ENCODE measurements at regions not wholly inside any gene's neighbourhood (a gene's known extent, or its start where the extent isn't known, plus 50 kb on each side); places are given as distances from the start of the nearest gene placed in this dataset.

DNA sequence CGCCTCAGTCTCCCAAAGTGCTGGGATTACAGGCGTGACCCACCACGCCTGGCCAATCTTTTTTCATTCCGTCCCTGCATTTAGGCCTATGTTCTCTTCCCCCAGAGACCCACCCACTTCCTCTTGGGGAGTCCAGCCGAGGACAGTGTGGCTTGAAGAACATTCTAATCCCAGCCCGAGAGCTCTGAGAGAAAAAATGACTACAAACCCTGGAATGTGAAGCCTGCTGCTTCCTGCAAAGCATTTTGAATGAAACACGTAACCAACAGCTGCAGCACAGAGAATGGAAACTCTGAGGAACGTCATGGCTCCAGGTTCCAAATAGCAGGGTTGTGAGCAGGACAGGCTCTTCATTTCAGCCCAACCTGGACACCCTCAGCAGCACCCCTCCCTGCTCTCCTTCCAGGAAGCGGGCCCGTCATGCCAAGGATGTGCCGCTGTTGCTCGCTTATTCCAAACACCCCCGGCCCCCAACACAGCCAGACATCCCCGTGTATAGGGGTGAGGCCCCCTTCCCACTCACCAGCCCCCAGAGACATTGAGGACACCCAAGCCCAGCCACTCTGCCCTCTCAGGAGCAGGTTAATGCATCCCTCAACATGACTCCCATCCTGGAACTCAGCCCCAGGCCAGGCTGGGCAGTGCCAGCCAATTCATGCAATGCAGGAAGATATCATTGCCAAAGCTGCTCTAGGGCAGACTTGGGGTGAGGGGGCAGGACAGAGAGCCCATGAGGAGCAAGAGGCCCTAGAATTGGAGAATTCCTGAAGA, 139.8 kb downstream of the ZFP36L2 start:
- peak; percentile 90 for DNase-seq (ENCODE audit: low spot score)

DNA sequence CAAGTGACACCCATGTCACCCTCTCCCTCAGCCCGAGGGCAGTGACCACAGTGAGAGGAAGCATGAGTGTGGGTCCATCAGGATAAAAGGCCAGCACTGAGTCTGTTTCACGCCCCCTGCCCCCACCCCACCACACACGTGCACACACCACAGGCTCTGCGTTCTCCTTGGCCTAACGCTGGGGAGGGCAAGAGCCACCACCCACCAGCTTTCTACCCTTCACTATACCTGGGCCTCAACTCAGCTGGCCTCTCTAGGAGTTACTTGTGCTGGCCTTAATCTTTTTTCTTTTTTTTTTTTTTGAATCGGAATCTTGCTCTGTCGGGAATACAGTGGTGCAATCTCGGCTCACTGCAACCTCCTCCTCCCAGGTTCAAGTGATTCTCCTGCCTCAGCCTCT, 140.5 kb downstream of the ZFP36L2 start:
- DNase-seq (ENCODE audit: low spot score): no peak

DNA sequence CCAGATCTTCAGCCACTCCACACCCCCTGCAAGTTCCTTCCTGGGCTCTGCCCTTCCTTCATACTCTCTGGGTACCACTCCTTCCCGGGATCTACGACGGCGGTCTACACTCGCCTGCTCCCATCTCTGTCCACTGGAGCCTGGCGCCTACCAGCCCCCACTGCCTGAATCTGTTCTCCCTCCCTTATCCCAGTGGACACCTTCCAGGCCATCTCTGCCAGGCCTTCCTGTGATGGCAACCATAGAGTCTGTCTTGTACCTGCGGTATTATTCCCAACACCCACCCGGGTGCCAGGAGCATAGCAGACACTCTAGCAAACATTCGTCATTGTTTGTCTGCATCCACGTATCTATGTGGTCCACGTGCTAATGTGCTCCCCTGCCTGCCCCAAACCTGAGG, 140.9 kb downstream of the ZFP36L2 start:
- DNase-seq (ENCODE audit: low spot score): no peak

DNA sequence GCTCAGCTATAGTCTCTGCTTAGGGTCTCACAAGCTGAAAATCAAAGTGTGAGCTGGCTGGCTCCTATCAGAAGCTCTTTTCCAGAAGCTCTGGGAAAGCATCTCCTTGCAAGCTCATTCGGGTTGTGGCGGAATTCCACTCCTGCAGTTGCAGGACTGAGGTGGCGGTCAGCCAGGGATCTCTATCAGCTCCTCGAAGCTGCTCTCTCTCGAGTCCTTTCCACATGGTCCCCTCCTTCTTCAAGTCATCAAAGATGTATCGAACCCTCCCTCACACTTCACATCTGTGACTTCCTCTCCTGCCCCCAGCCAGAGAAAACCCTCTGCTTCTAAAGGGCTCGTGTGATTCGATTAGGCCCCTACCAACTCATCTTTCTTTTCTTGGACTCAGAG, 141.7 kb downstream of the ZFP36L2 start:
- DNase-seq (ENCODE audit: low spot score): no peak

DNA sequence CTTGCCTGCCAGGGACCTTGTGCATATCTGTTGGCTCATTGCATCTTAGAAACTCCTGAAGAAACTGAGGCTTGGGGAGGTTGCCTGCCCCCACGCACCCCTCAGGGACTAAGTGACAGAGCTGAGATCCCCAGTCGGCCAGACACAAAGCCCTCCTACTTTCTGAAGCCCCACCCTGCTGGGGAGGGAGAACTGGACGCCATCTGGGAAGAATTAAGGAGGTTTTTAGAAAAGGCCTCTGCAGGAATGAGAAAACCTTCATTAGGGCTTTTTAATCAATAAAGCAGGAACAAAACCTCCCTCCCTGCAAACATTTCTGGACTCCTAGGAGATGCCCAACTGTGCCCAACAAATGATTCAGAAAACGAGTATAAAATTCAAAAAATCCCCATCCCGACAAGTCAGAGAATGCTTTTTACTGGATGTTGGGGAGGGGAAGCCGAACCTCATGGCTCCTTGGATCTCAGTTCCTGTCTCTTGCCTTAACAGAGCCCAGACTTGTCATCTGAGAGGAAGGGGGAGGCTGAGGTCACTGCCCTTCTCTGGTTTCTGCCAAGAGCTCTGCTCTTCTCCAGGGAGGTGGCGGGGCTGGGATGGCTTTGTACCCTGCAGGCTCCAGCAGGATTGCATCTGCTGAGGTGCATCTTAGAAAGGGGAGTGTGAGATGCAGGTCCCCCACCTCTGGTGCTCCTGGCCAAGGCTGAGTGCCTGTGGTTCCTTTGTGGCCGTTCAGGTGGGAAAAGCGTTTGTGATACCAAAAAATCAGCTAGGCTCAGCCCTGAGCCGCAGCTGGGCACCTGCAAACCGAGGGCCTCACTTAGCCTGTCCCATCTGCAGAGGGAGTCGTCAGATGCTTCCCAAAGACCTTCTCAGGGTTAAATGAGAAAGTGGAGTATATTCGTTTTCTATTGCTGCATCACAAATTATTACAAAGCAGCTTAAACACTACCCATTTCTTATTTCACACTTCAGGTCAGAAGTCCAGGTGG, 142.4 kb downstream of the ZFP36L2 start:
- DNase-seq (ENCODE audit: low spot score): peak; percentile 74

DNA sequence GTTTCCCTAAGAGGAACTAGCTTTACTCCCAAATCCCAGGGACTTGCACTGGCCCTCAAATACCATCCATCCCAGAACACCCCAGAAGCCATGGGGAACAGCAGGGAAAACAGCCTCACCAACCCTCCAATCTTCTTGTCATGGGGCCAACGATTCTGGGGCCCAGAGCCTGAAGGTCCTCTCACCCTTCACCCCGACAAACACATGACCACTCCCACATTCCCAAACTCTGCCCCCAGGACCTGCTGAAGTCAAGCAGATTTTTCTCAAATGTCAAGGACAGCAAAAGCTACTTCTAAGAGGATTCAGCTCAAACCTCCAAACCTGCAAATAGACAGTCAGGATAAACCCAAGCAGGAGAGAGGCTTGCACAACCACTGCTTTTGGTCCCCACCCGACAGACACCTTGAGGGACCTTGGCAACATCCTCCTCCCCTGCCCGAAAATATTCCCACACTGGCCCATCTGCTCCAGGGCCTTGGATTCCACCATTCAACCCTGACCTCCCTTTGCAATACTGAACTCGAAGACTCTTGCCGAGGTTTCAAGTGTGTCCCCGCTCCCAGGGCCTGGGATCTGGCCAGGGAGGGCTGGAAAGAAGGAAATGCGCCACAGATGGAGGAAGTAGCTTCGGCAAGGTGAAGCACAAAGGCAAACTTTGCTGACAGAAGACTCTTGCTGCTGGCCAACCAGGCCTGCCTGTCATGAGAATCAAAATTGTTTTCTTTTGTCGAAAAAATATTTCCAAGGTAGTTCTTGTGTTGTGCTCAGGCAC, 143.3 kb downstream of the ZFP36L2 start:
- no peak for DNase-seq (ENCODE audit: low spot score)

DNA sequence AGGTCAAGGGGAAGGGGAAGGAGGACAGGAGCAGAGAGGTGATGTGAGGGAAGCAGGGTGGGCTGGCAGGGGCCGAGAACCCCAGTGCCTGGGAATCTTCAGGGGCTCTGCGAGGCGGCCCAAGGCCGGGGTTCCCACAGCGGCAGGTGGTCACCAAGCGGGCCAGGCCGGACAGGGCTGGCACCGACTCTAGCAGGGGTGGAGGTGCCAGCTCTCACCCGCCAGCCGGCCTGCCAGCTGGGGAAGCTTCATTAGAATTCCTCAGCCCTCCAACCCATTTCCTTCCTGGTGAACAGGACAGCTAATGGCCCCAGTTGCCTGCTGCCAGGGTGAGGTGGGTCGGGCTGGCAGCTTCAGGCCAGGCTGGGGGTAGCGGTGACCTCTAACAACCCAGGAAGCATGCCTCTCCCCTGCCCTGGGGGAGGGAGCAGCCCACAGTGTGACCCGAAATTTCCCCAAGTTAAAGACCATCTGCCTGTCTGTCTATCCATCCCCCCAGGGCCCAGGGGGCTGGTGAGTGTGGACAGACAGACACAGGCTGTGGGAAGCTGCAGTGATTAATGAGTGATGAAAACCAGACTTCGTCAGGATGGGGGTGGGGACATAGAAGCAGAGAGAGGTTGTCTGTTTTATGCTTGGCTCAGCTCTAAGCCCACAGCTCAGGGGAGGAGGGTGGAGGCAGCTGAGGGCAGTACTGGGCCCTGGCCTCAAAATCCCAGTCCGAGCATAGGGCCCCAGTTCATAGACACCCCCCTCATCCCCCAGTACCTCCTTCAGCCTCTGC, 144.1 kb downstream of the ZFP36L2 start:
- peak; percentile 57 for DNase-seq (ENCODE audit: low spot score)

DNA sequence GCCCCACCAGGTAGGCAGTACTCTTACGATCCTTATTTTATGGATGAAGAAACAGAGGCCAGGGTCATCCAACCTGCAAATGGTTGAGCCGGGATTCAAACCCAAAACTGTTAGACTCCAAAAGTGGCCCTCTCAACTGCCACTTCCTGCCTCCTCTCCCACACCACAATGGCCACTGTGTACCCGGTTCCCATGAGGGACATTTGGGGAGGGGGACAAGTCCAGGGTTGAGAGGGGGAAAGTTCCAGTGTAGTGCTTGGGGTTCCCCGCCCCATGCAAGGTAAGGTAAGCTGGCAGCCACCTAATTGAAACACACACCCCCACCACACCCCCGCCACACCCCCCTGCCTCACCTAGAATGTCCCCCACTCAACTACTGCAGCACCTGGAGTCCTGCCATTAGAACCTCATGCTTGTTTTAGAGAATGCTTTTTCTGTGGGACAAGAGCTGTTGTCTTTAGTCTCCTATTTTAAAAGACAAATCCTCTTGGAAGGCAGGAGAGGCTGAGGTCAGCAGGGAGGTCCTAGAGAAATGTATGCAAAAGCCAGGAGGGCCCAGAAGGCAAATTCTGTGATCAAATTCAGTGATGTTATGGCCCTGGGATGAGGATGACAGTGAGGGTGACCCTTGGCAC, 145.2 kb downstream of the ZFP36L2 start:
- no peak for DNase-seq (ENCODE audit: low spot score)

DNA sequence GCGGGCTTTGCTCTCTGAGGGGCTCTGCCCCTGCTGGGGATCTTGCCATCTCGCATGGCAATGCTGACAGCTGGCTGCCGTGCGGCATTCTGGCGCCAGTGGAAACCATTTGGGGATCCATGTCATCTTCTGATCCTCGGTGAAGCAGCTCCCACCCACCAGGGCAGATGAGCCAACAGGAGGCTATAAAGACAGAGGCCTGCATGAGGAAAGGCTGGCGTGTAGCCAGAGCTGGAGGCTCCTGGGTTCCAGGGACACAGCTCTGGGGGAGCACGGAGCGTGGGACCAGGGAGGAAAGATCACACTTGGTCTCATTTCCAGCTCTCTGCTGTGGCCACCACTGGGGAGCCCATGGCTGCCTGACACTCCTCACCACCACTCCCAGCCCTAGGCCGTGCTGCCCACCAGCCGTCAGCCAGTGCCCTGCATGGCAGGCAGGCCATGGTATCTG, 145.8 kb downstream of the ZFP36L2 start:
- no peak for DNase-seq (ENCODE audit: low spot score)

DNA sequence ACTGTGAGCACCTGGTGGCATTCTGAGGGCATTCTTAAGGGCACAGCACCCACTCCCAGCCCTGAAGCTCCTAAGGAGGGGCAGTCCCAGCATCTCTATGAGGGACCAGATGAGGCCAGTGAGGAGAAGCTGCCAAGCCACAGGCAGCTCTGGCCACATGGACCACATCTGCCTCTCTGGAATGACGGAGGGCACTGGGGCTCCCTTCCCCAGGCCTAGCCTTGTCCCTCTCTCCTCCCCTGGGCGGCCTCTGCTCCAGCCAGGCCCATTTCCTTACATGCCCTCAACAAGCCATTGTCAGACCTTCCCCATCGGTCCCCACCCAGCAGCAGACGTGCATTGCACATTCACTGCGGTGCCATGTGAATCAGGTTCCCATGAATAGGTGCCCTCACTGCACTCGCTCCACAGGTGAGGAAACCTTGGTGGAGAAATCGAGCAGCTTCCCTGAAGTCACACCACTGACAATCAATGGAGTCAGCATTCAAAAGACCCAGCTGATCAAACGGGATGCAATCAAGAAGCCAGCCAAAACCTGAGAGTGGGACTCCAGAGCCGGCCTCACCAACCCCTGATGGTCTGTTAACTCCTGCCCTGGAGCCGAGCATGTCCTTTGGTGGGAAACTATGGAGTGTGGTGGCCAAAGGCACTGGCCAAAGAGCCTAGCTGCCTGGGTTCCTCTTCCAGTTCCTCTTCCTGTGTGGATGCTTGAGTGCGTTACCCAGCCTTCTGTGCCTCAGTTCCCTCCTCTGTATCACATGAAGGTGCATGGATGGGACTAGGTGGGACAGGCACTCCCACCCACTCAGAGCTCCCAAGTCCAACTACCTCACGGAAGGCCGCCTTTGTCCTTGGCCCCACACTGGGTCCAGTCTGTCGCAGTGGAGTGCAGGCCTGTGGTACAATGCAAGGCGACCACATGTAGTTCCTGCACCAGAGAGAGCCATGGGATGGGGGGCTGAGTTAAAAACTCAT, 147.3 kb downstream of the ZFP36L2 start:
- no peak for DNase-seq (ENCODE audit: low spot score)

DNA sequence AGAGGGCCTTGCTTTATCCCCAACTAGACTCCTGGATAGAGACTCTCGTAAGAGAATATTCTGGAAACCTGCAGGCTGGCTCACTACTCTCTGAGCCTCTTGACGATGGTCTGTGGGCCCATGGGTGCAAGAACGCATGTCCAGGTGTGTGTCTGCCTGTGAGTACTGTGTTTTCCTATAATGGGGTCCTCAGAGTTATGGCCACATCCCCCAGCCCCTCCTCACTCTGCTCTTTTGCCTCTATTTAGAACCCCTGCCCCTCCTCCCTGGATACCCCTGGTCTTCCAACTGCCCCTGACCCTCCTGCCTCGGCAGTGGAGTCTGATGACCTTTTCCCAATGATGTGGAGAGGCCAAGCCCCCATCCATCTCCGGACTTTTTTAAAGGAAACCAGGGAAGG, 148.1 kb downstream of the ZFP36L2 start:
- no peak for DNase-seq (ENCODE audit: low spot score)

DNA sequence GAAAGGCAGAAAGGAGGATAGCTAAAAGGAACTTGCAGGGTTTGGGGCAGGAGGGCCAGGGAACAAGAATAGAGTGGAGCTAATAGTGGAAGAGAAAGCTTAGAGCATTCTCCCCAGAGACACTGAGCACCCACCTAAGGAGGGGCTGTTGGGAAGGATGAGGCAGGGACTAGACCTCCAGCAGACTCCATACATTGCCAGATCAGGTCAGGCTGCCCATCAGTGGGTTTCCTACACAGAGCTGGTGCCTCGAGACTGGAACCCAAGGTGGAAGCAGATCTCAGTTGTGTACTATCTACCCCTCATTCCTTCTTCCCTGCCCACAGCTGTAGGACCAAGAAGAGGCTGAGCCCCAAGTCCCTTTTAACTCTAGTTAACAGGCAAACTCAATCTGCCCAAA, 148.5 kb downstream of the ZFP36L2 start:
- no peak for DNase-seq (ENCODE audit: low spot score)

DNA sequence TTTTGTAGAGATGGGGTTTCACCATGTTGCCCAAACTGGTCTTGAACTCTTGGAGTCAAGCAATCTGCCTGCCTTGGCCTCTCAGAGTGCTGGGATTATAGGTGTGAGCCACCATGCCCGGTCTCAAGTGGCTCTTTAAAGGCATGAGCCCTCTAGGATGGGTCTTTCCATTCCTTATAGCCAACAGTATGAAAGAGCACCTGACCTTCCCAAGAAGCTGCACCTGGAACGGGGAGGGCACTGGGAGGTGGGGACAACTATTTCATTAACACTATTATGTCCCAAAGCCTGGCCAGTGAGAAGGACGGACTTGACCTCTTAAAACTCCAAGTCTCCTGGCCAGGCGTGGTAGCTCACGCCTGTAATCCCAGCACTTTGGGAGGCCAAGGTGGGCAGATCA, 149.7 kb downstream of the ZFP36L2 start:
- no peak for DNase-seq (ENCODE audit: low spot score)

DNA sequence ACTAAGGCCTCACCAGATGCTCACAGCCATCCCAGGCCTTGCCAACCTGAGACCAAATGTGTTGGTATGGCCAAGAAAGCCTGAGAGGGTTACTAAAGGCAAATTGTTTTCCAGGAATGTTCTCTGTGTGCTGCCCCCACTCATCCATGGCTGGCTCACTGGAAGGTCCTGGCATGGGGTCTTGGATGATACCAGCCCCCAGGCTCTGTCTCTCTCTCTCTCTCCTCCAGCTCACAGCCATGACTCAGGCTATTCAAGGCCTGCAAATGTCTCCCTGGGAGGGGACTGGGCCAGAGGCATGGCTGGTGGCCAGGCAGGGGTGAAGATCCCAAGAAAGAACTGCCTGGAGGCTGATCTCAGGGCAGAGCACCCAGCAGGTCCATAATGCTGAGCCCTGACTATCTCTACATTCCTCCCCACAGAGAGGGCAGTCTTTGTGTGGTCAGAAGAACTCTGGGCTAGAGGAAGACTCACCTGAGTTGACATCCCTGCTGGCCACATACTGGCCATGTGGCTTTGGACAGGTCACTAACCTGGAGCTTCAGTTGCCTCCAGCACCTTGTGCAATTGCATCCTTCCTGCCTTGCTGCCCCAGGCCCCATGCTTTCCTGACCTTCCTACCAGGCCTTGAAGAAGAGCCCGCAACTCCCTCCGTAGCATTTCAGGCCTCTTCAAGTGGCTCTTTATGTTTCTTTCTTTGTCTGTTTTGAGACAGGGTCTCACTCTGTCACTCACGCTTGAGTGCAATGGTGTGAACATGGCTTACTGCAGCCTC, 150.4 kb downstream of the ZFP36L2 start:
- peak; percentile 66 for DNase-seq (ENCODE audit: low spot score)

DNA sequence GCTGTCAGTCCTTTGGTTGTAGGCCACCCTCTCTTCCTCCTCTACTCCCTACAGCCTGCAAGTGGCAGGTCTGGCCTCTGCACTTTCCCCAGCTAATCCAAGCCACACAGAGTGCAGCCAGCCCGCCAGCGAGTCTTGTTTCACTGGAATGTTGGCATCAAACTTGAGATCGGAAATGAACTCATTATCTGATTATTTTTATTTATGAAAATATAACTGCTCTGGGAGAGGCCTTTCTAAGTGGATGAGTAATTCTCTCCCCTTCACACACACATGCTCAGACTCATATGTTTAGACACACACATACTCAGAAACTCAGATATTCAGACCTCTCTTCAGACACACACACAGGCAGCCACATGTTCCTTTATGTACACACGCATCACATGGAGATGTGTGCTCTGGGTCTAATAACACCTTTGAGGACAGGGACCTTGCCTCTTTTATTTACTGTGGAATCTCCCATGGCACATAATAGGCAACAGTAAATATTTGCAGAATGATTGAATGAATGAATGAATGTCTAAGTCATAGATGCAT, 151.3 kb downstream of the ZFP36L2 start:
- peak; percentile 89 for DNase-seq (ENCODE audit: low spot score)

DNA sequence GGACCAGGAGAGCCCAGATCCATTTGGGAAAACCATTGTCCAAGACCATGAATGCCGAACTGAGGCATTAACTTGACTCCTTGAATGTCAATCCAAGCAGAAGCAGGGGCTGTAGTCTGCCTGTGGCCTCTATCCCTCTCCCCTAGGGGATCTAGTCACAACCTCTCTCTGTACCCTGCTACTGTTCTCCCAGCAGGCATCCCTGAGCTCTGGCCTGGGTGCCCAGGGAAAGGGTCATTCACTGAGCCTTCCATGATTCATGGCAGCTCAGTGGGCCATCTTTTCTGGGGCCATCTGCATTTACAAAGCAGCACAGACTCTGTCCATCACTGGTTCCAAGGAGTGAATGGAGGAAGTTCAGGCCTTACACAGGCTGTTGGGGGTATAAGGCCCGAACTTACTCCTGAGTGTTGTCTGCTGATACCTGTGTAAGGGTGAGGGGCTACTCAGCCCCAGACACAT, 151.8 kb downstream of the ZFP36L2 start:
- DNase-seq (ENCODE audit: low spot score): no peak

DNA sequence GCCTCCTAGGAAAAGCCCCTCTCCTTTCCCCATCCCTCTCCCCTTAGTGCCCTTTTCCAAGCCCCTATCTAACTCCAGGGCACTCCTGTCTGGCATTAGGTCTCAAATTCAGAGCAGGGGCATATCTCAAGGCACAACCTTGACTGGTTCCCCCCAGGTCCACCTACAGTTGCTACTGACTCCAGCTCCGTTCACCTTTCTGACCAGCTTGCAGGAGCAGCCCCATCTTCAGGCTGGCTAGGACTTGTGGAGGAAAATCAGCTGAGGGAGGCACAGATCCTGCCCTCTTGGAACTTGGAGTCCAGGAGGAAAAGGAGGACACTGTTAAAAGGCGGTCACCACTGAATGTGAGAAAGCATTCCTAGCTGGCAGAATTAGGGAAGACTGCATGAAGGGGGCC, 152.4 kb downstream of the ZFP36L2 start:
- DNase-seq (ENCODE audit: low spot score): no peak

DNA sequence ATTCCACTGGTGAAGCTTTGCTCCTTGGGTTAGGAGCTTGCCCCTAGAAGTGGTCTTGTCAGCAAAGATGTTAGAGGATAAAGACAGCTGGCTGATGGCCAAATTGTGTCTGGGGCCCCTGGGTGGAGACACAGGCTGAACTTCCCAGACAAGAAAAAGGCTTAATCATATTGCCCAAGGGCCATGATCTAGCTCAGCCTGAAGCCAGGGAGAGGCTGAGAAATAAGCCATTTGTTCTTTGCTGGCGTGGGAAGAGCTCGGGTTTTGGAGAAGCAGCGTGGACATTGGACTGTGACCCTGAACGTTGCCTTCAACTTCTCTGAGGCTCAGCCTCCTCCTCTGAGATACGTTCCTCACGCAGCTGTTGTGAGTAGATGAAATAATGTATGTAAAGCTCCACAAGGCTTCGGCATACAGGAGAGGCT, 153.0 kb downstream of the ZFP36L2 start:
- no peak for DNase-seq (ENCODE audit: low spot score)

Data from AG08396 (cell line).